CD4-positive, CD25-positive, alpha-beta regulatory T cell (primary cell): ENCODE measurements at regions not wholly inside any gene's neighbourhood (a gene's known extent, or its start where the extent isn't known, plus 50 kb on each side); places are given as distances from the start of the nearest gene placed in this dataset.
"Not testable (repeated sequence)": the region's sequence is repeated elsewhere in the genome, so short reads cannot be mapped to it uniquely, and the experiment has no call there.

Source experiments
- ATAC-seq, 2 donors: fragments of 150-1000 bp; cut with Tn5 transposase; one replicate each; pipeline ENCODE4 v1.10.0; 2021; ENCODE audit warnings: low read depth in 2 of 2, moderate number of reproducible peaks in 2 of 2, moderate library complexity in 1 of 2
- DNase-seq, 3 donors: peaks; one replicate each; pipeline versions ENCODE4 v3.0.0 to v3.0.0-alpha.2; 2012 to 2022; ENCODE audit warnings: mixed read lengths in 1 of 3
- H3K27ac ChIP-seq: one replicate; pipeline ENCODE4 v1.7.0; 2013; ENCODE audit warnings: mild to moderate bottlenecking, low read length; ENCODE audit not compliant: insufficient read depth, poor library complexity, severe bottlenecking
- H3K27me3 ChIP-seq: one replicate; pipeline ENCODE4 v1.7.0; 2013; ENCODE audit warnings: low read length; ENCODE audit not compliant: control insufficient read depth, insufficient read depth
- H3K36me3 ChIP-seq: one replicate; pipeline ENCODE4 v1.7.0; 2013; ENCODE audit warnings: mild to moderate bottlenecking, low read length, moderate library complexity; ENCODE audit not compliant: control insufficient read depth, insufficient read depth
- H3K4me1 ChIP-seq: 2 replicates; pipeline ENCODE4 v1.7.0; 2013; ENCODE audit warnings: mild to moderate bottlenecking, low read length; ENCODE audit not compliant: insufficient read depth, control insufficient read depth, poor library complexity, severe bottlenecking
- H3K4me3 ChIP-seq: one replicate; pipeline ENCODE4 v1.7.0; 2013; ENCODE audit warnings: low read depth, mild to moderate bottlenecking, low read length, moderate library complexity
- H3K9me3 ChIP-seq, 2 experiments: 1 replicate in 1 of 2; 2 replicates in 1 of 2; pipeline ENCODE4 v1.7.0; 2013; ENCODE audit warnings: low read length in 2 of 2, mild to moderate bottlenecking in 1 of 2, moderate library complexity in 1 of 2; ENCODE audit not compliant: control insufficient read depth in 2 of 2
- H3K27ac Mint-ChIP-seq, 3 donors: one replicate each; pipeline ENCODE4 v1.8.0; 2020 to 2022; ENCODE audit warnings: mild to moderate bottlenecking in 3 of 3, mixed read lengths in 3 of 3, moderate library complexity in 2 of 3
- H3K27me3 Mint-ChIP-seq: one replicate; pipeline ENCODE4 v1.8.0; 2022; ENCODE audit warnings: mild to moderate bottlenecking, mixed read lengths
- H3K36me3 Mint-ChIP-seq: one replicate; pipeline ENCODE4 v1.8.0; 2020; ENCODE audit warnings: mixed read lengths
- H3K4me1 Mint-ChIP-seq, 4 donors: one replicate each; pipeline ENCODE4 v1.8.0; 2020 to 2022; ENCODE audit warnings: mixed read lengths in 4 of 4, mild to moderate bottlenecking in 1 of 4
- H3K4me3 Mint-ChIP-seq, 4 donors: one replicate each; pipeline ENCODE4 v1.8.0; 2020 to 2022; ENCODE audit warnings: mild to moderate bottlenecking in 4 of 4, mixed read lengths in 4 of 4, moderate library complexity in 3 of 4
- H3K9me3 Mint-ChIP-seq, 7 donors: one replicate each; pipeline ENCODE4 v1.8.0; 2020 to 2022; ENCODE audit warnings: mixed read lengths in 7 of 7, mild to moderate bottlenecking in 3 of 7, moderate library complexity in 2 of 7

GRCh38 chr7:54201501-54201900 is 340.7 kb upstream of the VSTM2A start:
- Histone ChIP-seq H3K4me1 (no peaks in the 10 kb centered on the region), H3K27ac (no peak overlapping the region), H3K27me3 (no peaks in the 10 kb centered on the region), H3K36me3 (no peaks in the 10 kb centered on the region), H3K9me3 (peaks cover 0 to 2% of the 10 kb centered on the region in 2 experiments), H3K4me3 (no peak overlapping the region)
- H3K36me3 Mint-ChIP-seq, result no peaks in the 10 kb centered on the region
- ATAC-seq (no peak), DNase-seq (no peak)
- peaks cover 0 to 16% (median 6%) of the 10 kb centered on the region in 7 donors for H3K9me3 Mint-ChIP-seq
- no peak overlapping the region for H3K4me3 Mint-ChIP-seq
- H3K4me1 Mint-ChIP-seq, result no peaks in the 10 kb centered on the region
- H3K27me3 Mint-ChIP-seq, result no peaks in the 10 kb centered on the region
- no peak overlapping the region for H3K27ac Mint-ChIP-seq

GRCh38 chr7:54215424-54215823 is 326.8 kb upstream of the VSTM2A start:
- H3K27me3 Mint-ChIP-seq, result no peaks in the 10 kb centered on the region
- ATAC-seq (no peak), DNase-seq (no peak)
- Histone ChIP-seq H3K36me3 (no peaks in the 10 kb centered on the region), H3K4me3 (no peak overlapping the region), H3K27ac (no peak overlapping the region), H3K4me1 (no peaks in the 10 kb centered on the region), H3K27me3 (no peaks in the 10 kb centered on the region), H3K9me3 (peaks cover 3 to 22% of the 10 kb centered on the region in 2 experiments)
- no peaks in the 10 kb centered on the region for H3K36me3 Mint-ChIP-seq
- H3K9me3 Mint-ChIP-seq, result peaks cover 4 to 54% (median 13%) of the 10 kb centered on the region in 7 donors
- H3K27ac Mint-ChIP-seq, result no peak overlapping the region
- H3K4me3 Mint-ChIP-seq, result no peak overlapping the region
- H3K4me1 Mint-ChIP-seq, result no peaks in the 10 kb centered on the region

DNA sequence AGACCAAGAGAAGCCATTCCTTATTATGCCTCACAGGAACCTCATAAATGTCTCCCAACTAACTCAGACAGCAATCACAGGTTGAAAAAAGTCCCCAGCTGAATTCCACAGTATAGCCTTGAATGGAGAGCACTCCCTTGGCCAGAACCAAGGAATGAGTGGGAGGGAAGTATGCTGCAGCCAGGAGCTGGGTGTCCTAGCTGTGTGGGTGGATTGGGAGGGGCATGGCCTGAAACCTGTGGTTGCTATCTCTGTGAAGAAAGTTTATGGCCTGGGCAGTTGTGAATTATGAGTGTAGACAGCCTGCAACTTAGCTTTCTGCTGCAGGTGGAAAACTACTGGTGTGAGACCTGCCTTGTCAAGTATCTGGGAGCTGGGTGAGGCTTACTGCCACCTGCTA is 316.1 kb upstream of the VSTM2A start:
- not testable (repeated sequence) for H3K9me3 ChIP-seq, H3K27me3 ChIP-seq, H3K27ac Mint-ChIP-seq, DNase-seq, H3K27ac ChIP-seq, H3K27me3 Mint-ChIP-seq, H3K4me3 ChIP-seq, ATAC-seq, H3K4me1 ChIP-seq, H3K9me3 Mint-ChIP-seq, H3K4me3 Mint-ChIP-seq, H3K4me1 Mint-ChIP-seq, H3K36me3 ChIP-seq, H3K36me3 Mint-ChIP-seq

DNA sequence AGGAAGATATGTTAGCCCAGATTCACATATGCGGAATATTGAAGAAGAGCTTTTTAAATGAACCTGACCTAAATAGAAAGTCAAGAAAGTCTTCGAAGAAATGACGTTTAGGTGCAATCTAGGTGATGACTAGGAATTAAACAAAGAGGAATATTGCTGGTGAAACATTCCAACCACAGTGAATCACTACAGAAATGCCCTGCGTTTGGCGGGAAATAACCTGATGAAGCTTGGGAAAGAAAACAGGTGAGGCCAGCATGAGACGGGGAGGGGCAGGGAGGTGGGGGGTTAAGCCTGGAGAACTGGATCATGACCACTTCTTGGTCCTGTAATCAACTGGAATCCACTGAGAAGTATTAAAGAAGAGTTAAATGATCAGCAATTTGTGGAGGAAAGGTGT is 299.4 kb upstream of the VSTM2A start:
- Mint-ChIP-seq H3K4me1 (no peaks in the 10 kb centered on the region), H3K4me3 (no peak overlapping the region), H3K27me3 (no peaks in the 10 kb centered on the region), H3K36me3 (no peaks in the 10 kb centered on the region), H3K27ac (no peak overlapping the region), H3K9me3 (peaks cover 4 to 37% (median 8%) of the 10 kb centered on the region in 7 donors)
- no peaks in the 10 kb centered on the region for H3K9me3 ChIP-seq
- DNase-seq (no peak), ATAC-seq (no peak)
- no peaks in the 10 kb centered on the region for H3K36me3 ChIP-seq
- no peaks in the 10 kb centered on the region for H3K27me3 ChIP-seq
- H3K4me1 ChIP-seq, result no peaks in the 10 kb centered on the region
- H3K27ac ChIP-seq, result no peak overlapping the region
- H3K4me3 ChIP-seq, result no peak overlapping the region

DNA sequence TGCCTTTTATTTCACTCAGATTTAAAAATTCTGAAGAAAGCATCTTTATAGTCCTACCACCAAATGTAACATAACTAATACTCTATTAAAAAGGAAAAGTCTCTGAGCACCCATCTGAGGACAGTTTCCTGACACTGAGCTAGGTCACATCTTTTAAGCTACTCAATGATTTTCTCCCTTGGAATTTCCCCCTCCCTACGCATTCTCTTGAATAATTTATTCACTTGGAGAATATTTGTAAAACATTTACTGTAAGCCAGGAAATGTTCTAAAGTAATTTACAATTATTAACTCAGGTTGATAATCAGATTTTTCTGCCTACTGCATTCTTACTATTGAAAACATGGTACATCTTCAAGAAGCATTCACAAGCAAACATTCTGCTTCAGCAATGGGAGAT is 297.2 kb upstream of the VSTM2A start:
- DNase-seq, result no peak
- no peak for ATAC-seq
- Mint-ChIP-seq H3K27ac (no peak overlapping the region), H3K27me3 (no peaks in the 10 kb centered on the region), H3K4me1 (no peaks in the 10 kb centered on the region), H3K4me3 (no peak overlapping the region), H3K36me3 (no peaks in the 10 kb centered on the region), H3K9me3 (peaks cover 2 to 28% (median 5%) of the 10 kb centered on the region in 7 donors)
- no peaks in the 10 kb centered on the region for H3K4me1 ChIP-seq
- no peaks in the 10 kb centered on the region for H3K9me3 ChIP-seq
- H3K27me3 ChIP-seq, result no peaks in the 10 kb centered on the region
- H3K4me3 ChIP-seq, result no peak overlapping the region
- no peaks in the 10 kb centered on the region for H3K36me3 ChIP-seq
- H3K27ac ChIP-seq, result no peak overlapping the region

DNA sequence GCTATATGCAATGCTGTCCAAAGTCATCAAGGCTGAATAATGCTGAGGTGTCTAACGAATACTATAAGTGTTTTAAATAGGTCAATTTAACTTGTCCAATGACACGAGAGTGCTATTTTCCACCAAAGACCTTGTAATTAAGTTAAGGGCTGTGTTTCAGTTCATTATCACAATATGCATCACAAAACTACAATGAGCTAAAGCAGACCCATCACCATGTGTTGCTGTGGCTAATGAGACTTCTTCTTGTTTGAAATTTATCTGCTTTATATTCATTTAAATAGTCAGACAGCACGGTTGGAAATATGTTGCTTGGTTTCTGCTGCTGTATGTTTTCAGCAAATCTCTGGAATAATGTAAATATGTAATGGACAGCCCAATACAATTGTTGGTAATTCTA is 292.5 kb upstream of the VSTM2A start:
- no peaks in the 10 kb centered on the region for H3K36me3 ChIP-seq
- no peak for DNase-seq
- H3K36me3 Mint-ChIP-seq, result no peaks in the 10 kb centered on the region
- H3K27me3 Mint-ChIP-seq, result no peaks in the 10 kb centered on the region
- no peak overlapping the region for H3K4me3 ChIP-seq
- H3K4me1 Mint-ChIP-seq, result no peaks in the 10 kb centered on the region
- no peaks in the 10 kb centered on the region for H3K9me3 ChIP-seq
- no peak overlapping the region for H3K4me3 Mint-ChIP-seq
- H3K4me1 ChIP-seq, result no peaks in the 10 kb centered on the region
- H3K9me3 Mint-ChIP-seq, result peaks cover 2 to 22% (median 4%) of the 10 kb centered on the region in 7 donors
- no peak for ATAC-seq
- no peak overlapping the region for H3K27ac ChIP-seq
- no peaks in the 10 kb centered on the region for H3K27me3 ChIP-seq
- H3K27ac Mint-ChIP-seq, result no peak overlapping the region

DNA sequence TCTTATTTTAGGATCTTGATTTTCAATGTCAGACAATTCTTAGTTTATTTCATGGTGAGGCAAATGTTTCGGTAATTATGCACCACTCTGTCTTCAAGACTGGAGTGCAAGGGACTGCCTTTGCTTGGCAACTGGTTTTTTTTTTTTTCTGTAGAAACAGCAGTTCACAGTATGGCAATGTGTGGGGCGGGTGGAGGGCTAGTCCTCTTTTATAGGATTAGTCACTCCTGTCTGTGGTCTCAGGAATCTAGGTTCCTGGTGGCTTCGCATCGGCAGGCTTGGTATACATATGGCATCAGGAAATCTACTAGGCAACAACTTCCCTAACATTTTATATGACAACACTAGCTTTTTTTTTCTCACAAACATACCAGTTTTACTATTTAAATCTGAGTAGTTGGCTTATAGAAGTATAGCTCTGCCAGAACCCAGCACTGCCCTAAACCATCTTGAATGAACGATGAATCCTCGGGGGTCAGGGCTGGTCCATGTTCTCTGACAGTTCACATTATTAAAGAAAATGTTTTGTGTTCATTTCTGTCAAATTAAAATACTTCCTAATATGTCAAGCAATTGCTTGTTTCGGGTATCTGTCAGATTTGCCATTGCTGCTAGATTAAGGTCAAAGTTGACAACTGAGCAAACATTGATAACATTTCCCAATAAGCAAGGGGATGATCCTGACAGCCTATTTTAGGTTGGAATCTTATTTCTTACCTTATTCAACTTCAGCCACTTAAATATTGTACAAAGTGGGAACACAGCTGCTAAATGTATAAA is 289.7 kb upstream of the VSTM2A start:
- no peaks in the 10 kb centered on the region for H3K4me1 Mint-ChIP-seq
- DNase-seq (no peak), ATAC-seq (no peak)
- no peak overlapping the region for H3K27ac Mint-ChIP-seq
- Histone ChIP-seq H3K4me1 (no peaks in the 10 kb centered on the region), H3K4me3 (no peak overlapping the region), H3K36me3 (no peaks in the 10 kb centered on the region), H3K9me3 (no peaks in the 10 kb centered on the region), H3K27ac (no peak overlapping the region), H3K27me3 (no peaks in the 10 kb centered on the region)
- H3K9me3 Mint-ChIP-seq, result peaks cover 0 to 17% (median 5%) of the 10 kb centered on the region in 7 donors
- no peaks in the 10 kb centered on the region for H3K36me3 Mint-ChIP-seq
- H3K4me3 Mint-ChIP-seq, result no peak overlapping the region
- no peaks in the 10 kb centered on the region for H3K27me3 Mint-ChIP-seq

DNA sequence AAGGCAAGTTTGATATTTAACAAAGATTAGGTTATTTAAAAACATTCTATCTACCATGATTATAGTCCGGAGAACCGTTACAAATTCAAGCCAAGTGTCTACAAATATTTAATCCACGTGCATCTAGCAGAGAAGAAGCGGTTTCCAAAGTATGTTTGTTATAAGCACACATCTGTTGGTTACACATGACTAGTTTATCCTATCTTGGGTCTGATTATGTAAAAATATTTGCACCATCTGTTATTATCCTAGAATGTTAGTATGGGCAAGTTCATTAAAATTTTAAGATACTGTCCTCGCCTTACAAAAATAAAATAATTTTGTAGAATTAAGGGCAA is 289.2 kb upstream of the VSTM2A start:
- Histone ChIP-seq H3K4me1 (no peaks in the 10 kb centered on the region), H3K36me3 (no peaks in the 10 kb centered on the region), H3K27ac (no peak overlapping the region), H3K9me3 (no peaks in the 10 kb centered on the region), H3K4me3 (no peak overlapping the region), H3K27me3 (no peaks in the 10 kb centered on the region)
- no peaks in the 10 kb centered on the region for H3K27me3 Mint-ChIP-seq
- ATAC-seq (no peak), DNase-seq (no peak)
- H3K36me3 Mint-ChIP-seq, result no peaks in the 10 kb centered on the region
- H3K4me1 Mint-ChIP-seq, result no peaks in the 10 kb centered on the region
- H3K27ac Mint-ChIP-seq, result no peak overlapping the region
- peaks cover 0 to 17% (median 5%) of the 10 kb centered on the region in 7 donors for H3K9me3 Mint-ChIP-seq
- no peak overlapping the region for H3K4me3 Mint-ChIP-seq
